K562 (cell line): ENCODE measurements at regions not wholly inside any gene's neighbourhood (a gene's known extent, or its start where the extent isn't known, plus 50 kb on each side); places are given as distances from the start of the nearest gene placed in this dataset.

Source experiments
- ATAC-seq: fragments of 200-7000 bp; cut with Tn5 transposase; 3 replicates; pipeline ENCODE4 v1.9.1; 2020; ENCODE audit warnings: moderate library complexity
- BruUV-seq: library from RNA; stranded (reverse); fragments of 400-500 nt; replicated peaks from 2 replicates; lab custom pipeline; 2021; lab: Mats Ljungman, UMichigan
- CTCF ChIA-PET: fragments of 300-600 bp; formaldehyde crosslinking; extraction: SDS; loops from one replicate; lab custom pipeline; 2021; ENCODE audit warnings: low intra/inter-chr PET ratio; lab: Yijun Ruan, JAX
- POLR2A ChIA-PET: fragments of 300-600, 350-650 bp; sonication (Branson Sonifier 250); formaldehyde crosslinking; extraction: SDS; loops from one replicate; lab custom pipeline; 2021; ENCODE audit warnings: antibody characterized with exemption, inconsistent platforms; lab: Yijun Ruan, JAX
- DNase-seq, 4 experiments: peaks; one replicate each; pipeline versions ENCODE4 v3.0.0 to v3.0.0-alpha.2; 2011 to 2018; ENCODE audit warnings: low spot score in 3 of 4, mixed read lengths in 3 of 4; ENCODE audit errors: extremely low read depth in 1 of 4
- FAIRE-seq: peaks from 2 replicates; lab custom pipeline; 2011; peaks lifted over from hg19 to GRCh38; lab: Jason Lieb, UNC
- H2AFZ ChIP-seq: 2 replicates; pipeline ENCODE4 v1.6.0; 2011; ENCODE audit warnings: low read depth, low read length, control low read depth, inconsistent platforms
- H3K27ac ChIP-seq: fragments of 200-600 bp; 3 replicates; pipeline ENCODE4 v1.8.0; 2011; ENCODE audit warnings: low read depth, mild to moderate bottlenecking, control low read depth, inconsistent platforms, low read length, moderate library complexity, mixed read lengths; ENCODE audit errors: extremely low read depth
- H3K27me3 ChIP-seq, 2 experiments: fragments of 300-600 bp in 1 of 2; 2 replicates in 1 of 2; 3 replicates in 1 of 2; pipeline versions ENCODE4 v1.6.0 to v1.8.0; 2011; ENCODE audit warnings: inconsistent platforms in 2 of 2, low read length in 2 of 2, mild to moderate bottlenecking in 1 of 2, mixed read lengths in 1 of 2, moderate library complexity in 1 of 2; ENCODE audit not compliant: control insufficient read depth in 2 of 2, insufficient read depth in 2 of 2
- H3K36me3 ChIP-seq: fragments of 300-600 bp; 3 replicates; pipeline ENCODE4 v1.8.0; 2011; ENCODE audit warnings: mild to moderate bottlenecking, low read length, inconsistent platforms; ENCODE audit not compliant: control insufficient read depth, insufficient read depth
- H3K4me1 ChIP-seq, 2 experiments: fragments of 200-600 bp in 1 of 2; replicated peaks in 1 of 2; 2 replicates in 1 of 2; 3 replicates in 1 of 2; pipeline versions ENCODE4 v1.5.1 to v1.8.0; 2011; ENCODE audit warnings: inconsistent platforms in 2 of 2, low read length in 2 of 2, mild to moderate bottlenecking in 1 of 2, mixed read lengths in 1 of 2, moderate library complexity in 1 of 2; ENCODE audit not compliant: control insufficient read depth in 2 of 2, insufficient read depth in 2 of 2
- H3K4me2 ChIP-seq: 2 replicates; pipeline ENCODE4 v1.6.1; 2011; ENCODE audit warnings: low read length, control low read depth, inconsistent platforms, mixed read lengths; ENCODE audit not compliant: insufficient read depth
- H3K4me3 ChIP-seq: fragments of 200-600 bp; sonication (generic), shearing (Covaris generic); 2 replicates; pipeline ENCODE4 v1.5.1; 2016; ENCODE audit warnings: control low read depth, inconsistent platforms
- H3K79me2 ChIP-seq: fragments of 200-600 bp; 3 replicates; pipeline ENCODE4 v1.8.0; 2011; ENCODE audit warnings: low read length, inconsistent platforms; ENCODE audit not compliant: control insufficient read depth, insufficient read depth
- H3K9ac ChIP-seq, 2 experiments: 2 replicates each; pipeline versions ENCODE4 v1.6.0 to v1.6.1; 2011; ENCODE audit warnings: low read depth in 2 of 2, low read length in 2 of 2, control low read depth in 1 of 2, inconsistent platforms in 1 of 2, mild to moderate bottlenecking in 1 of 2, mixed read lengths in 1 of 2; ENCODE audit not compliant: insufficient read depth in 1 of 2
- H3K9me1 ChIP-seq: one replicate; pipeline ENCODE4 v1.6.0; 2011; ENCODE audit warnings: inconsistent platforms, mild to moderate bottlenecking, low read length, moderate library complexity; ENCODE audit not compliant: control insufficient read depth, insufficient read depth
- H3K9me3 ChIP-seq: replicated peaks from 2 replicates; pipeline ENCODE4 v1.5.1; 2011; ENCODE audit warnings: low read depth, low read length, inconsistent platforms; ENCODE audit not compliant: control insufficient read depth, insufficient read depth
- H4K20me1 ChIP-seq: replicated peaks from 2 replicates; pipeline ENCODE4 v1.6.1; 2011; ENCODE audit warnings: low read length, inconsistent platforms, mixed read lengths; ENCODE audit not compliant: control insufficient read depth, insufficient read depth
- CCAR2 ChIP-seq: fragments of 200-400 bp; formaldehyde crosslinking; IDR thresholded peaks from 2 replicates; pipeline ENCODE4 v1.6.1; 2017; ENCODE audit warnings: mild to moderate bottlenecking, low read depth, low read length
- CEBPB ChIP-seq: fragments of 450-650 bp; IDR thresholded peaks from 2 replicates; pipeline ENCODE4 v1.6.1; 2016; ENCODE audit warnings: missing genetic modification characterization, missing compliant biosample characterization
- CUX1 ChIP-seq: fragments of 200-800 bp; sonication (Bioruptor generic); IDR thresholded peaks from 2 replicates; pipeline ENCODE4 v1.6.1; 2016; ENCODE audit warnings: missing genetic modification characterization, missing compliant biosample characterization
- MTA1 ChIP-seq: fragments of 450-650 bp; IDR thresholded peaks from 2 replicates; pipeline ENCODE4 v1.6.1; 2017; ENCODE audit warnings: borderline replicate concordance
- ZNF444 ChIP-seq: fragments of 250-450 bp; sonication (Bioruptor Pico); IDR thresholded peaks from 2 replicates; pipeline ENCODE4 v1.4.0; 2020; ENCODE audit warnings: mild to moderate bottlenecking, moderate library complexity
- WGBS: fragments of 100-300 bp; shearing (Covaris generic); methylation state at CpG from one replicate; pipeline ENCODE4 v1.1.6; 2016; ENCODE audit warnings: low coverage, mixed read lengths; ENCODE audit not compliant: insufficient coverage; ENCODE audit errors: missing lambda C conversion rate; 5-methylcytosine and 5-hydroxymethylcytosine counted together
- in situ Hi-C: fragments of 300-500 bp; cut with MboI; formaldehyde crosslinking; loops from 4 replicates; pipeline ENCODE4 v1.15.0; 2018; ENCODE audit warnings: inconsistent platforms, mixed read lengths
- intact Hi-C: fragments of 100-400 bp; cut with micrococcal nuclease; formaldehyde crosslinking; loops from 2 replicates; pipeline ENCODE4 v1.14.2; 2022
- TF ChIP-seq, protein P1 (sequence below): fragments of 450-650 bp; IDR thresholded peaks from 2 replicates; pipeline ENCODE4 v1.7.1; 2018; ENCODE audit warnings: mild to moderate bottlenecking, low read depth; ENCODE audit not compliant: partially characterized antibody
- TF ChIP-seq, protein P2 (sequence below): fragments of 450-650 bp; IDR thresholded peaks from 2 replicates; pipeline ENCODE4 v1.6.1; 2016; ENCODE audit warnings: low read depth

DNA sequence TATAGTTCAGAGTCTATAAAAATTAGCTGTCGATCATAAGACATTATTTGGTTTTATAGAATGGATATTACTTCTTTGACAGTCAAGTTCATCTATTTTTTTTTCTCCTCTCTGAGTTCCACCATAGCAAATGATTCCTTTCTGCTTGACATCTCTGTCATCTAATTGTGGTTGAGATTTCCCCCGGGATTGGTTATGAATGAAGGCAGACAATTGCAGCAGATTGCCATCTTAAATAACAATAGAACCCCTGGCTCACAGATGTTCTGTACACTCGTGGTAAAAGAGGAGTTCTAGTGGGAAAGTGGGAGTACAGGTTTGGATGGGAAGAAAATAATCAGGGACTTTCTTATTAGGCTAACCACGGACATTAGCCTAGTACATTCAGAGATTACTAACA, 292.1 kb upstream of the NRXN1 start:
- no TSS peak for BruUV-seq
- Histone ChIP-seq H3K9ac (no peak overlapping the region), H3K9me1 (no peaks in the 10 kb centered on the region), H4K20me1 (no peaks in the 10 kb centered on the region), H3K4me1 (no peaks in the 10 kb centered on the region), H2AFZ (no peak overlapping the region), H3K36me3 (no peaks in the 10 kb centered on the region), H3K79me2 (no peaks in the 10 kb centered on the region), H3K27me3 (no peaks in the 10 kb centered on the region), H3K4me2 (no peak overlapping the region), H3K4me3 (no peak overlapping the region), H3K9me3 (no peaks in the 10 kb centered on the region), H3K27ac (no peak overlapping the region)
- ATAC-seq (no peak), DNase-seq (no peak), FAIRE-seq (no peak)
- ChIA-PET CTCF (no interaction called here), POLR2A (no interaction called here)
- 0% methylated on average over 4 of the region's 4 CpGs for WGBS
- intact Hi-C loops, result no loop called here
- in situ Hi-C loops, result no loop called here
- TF ChIP-seq CEBPB (tag), result no peak
- no peak for TF ChIP-seq CCAR2
- TF ChIP-seq CUX1, result no peak
- no peak for TF ChIP-seq ZNF444 (CRISPR knock-in tag)
- TF ChIP-seq, protein P1, sequence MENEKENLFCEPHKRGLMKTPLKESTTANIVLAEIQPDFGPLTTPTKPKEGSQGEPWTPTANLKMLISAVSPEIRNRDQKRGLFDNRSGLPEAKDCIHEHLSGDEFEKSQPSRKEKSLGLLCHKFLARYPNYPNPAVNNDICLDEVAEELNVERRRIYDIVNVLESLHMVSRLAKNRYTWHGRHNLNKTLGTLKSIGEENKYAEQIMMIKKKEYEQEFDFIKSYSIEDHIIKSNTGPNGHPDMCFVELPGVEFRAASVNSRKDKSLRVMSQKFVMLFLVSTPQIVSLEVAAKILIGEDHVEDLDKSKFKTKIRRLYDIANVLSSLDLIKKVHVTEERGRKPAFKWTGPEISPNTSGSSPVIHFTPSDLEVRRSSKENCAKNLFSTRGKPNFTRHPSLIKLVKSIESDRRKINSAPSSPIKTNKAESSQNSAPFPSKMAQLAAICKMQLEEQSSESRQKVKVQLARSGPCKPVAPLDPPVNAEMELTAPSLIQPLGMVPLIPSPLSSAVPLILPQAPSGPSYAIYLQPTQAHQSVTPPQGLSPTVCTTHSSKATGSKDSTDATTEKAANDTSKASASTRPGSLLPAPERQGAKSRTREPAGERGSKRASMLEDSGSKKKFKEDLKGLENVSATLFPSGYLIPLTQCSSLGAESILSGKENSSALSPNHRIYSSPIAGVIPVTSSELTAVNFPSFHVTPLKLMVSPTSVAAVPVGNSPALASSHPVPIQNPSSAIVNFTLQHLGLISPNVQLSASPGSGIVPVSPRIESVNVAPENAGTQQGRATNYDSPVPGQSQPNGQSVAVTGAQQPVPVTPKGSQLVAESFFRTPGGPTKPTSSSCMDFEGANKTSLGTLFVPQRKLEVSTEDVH, result no peak
- TF ChIP-seq, protein P2, sequence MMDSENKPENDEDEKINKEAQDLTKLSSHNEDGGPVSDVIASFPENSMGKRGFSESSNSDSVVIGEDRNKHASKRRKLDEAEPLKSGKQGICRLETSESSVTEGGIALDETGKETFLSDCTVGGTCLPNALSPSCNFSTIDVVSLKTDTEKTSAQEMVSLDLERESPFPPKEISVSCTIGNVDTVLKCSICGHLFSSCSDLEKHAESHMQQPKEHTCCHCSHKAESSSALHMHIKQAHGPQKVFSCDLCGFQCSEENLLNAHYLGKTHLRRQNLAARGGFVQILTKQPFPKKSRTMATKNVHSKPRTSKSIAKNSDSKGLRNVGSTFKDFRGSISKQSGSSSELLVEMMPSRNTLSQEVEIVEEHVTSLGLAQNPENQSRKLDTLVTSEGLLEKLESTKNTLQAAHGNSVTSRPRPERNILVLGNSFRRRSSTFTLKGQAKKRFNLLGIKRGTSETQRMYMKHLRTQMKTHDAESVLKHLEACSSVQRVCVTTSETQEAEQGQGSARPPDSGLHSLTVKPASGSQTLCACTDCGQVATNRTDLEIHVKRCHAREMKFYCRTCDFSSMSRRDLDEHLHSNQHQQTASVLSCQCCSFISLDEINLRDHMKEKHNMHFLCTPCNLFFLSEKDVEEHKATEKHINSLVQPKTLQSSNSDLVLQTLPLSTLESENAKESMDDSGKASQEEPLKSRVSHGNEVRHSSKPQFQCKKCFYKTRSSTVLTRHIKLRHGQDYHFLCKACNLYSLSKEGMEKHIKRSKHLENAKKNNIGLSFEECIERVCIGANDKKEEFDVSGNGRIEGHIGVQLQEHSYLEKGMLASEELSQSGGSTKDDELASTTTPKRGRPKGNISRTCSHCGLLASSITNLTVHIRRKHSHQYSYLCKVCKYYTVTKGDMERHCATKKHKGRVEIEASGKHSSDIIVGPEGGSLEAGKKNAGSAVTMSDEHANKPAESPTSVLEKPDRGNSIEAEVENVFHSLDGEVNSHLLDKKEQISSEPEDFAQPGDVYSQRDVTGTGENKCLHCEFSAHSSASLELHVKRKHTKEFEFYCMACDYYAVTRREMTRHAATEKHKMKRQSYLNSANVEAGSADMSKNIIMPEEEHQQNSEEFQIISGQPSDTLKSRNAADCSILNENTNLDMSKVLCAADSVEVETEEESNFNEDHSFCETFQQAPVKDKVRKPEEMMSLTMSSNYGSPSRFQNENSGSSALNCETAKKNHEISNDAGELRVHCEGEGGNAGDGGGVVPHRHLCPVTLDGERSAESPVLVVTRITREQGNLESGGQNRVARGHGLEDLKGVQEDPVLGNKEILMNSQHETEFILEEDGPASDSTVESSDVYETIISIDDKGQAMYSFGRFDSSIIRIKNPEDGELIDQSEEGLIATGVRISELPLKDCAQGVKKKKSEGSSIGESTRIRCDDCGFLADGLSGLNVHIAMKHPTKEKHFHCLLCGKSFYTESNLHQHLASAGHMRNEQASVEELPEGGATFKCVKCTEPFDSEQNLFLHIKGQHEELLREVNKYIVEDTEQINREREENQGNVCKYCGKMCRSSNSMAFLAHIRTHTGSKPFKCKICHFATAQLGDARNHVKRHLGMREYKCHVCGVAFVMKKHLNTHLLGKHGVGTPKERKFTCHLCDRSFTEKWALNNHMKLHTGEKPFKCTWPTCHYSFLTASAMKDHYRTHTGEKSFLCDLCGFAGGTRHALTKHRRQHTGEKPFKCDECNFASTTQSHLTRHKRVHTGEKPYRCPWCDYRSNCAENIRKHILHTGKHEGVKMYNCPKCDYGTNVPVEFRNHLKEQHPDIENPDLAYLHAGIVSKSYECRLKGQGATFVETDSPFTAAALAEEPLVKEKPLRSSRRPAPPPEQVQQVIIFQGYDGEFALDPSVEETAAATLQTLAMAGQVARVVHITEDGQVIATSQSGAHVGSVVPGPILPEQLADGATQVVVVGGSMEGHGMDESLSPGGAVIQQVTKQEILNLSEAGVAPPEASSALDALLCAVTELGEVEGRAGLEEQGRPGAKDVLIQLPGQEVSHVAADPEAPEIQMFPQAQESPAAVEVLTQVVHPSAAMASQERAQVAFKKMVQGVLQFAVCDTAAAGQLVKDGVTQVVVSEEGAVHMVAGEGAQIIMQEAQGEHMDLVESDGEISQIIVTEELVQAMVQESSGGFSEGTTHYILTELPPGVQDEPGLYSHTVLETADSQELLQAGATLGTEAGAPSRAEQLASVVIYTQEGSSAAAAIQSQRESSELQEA, result no peak
- TF ChIP-seq MTA1, result no peak
